BE2C (cell line): ENCODE measurements at regions not wholly inside any gene's neighbourhood (a gene's known extent, or its start where the extent isn't known, plus 50 kb on each side); places are given as distances from the start of the nearest gene placed in this dataset.

Experiments used
- DNase-seq: peaks from one replicate; pipeline ENCODE4 v3.0.0-alpha.2; 2020
- H3K27me3 ChIP-seq: fragments of 250-450 bp; sonication (Bioruptor Pico); 2 replicates; pipeline ENCODE4 v1.5.1; 2020; ENCODE audit warnings: mild to moderate bottlenecking
- H3K36me3 ChIP-seq: fragments of 250-450 bp; sonication (Bioruptor Pico); 2 replicates; pipeline ENCODE4 v1.5.1; 2020; ENCODE audit warnings: mild to moderate bottlenecking
- H3K4me1 ChIP-seq: fragments of 250-450 bp; sonication (Bioruptor Pico); 2 replicates; pipeline ENCODE4 v1.5.1; 2020
- H3K4me3 ChIP-seq: 2 replicates; pipeline ENCODE4 v1.5.1; 2011; ENCODE audit warnings: low read depth, low read length
- H3K9me3 ChIP-seq: fragments of 250-450 bp; sonication (Bioruptor Pico); 2 replicates; pipeline ENCODE4 v1.5.1; 2020
- CTCF ChIP-seq: IDR thresholded peaks from 2 replicates; pipeline ENCODE4 v1.5.1; 2012; ENCODE audit warnings: mild to moderate bottlenecking, low read depth, low read length

GRCh38 chr13:31914843-31915242 lies 116.7 kb upstream of the FRY start:
- Histone ChIP-seq H3K4me1 (peaks cover 20% of the 10 kb centered on the region), H3K27me3 (no peaks in the 10 kb centered on the region), H3K36me3 (no peaks in the 10 kb centered on the region), H3K4me3 (no peak overlapping the region), H3K9me3 (no peaks in the 10 kb centered on the region)
- no peak for DNase-seq
- TF ChIP-seq CTCF, result no peak

- no peak for TF ChIP-seq CTCF
- Histone ChIP-seq H3K27me3 (no peaks in the 10 kb centered on the region), H3K4me3 (no peak overlapping the region), H3K4me1 (0 out of 2 replicates have a peak, but pooled peaks cover 2% of the 10 kb centered on the region), H3K36me3 (no peaks in the 10 kb centered on the region), H3K9me3 (no peaks in the 10 kb centered on the region)
- no peak for DNase-seq
Observed at GRCh38 chr13:31918707-31919106, 112.9 kb upstream of the FRY start.

GRCh38 chr13:31919241-31919640 lies 112.3 kb upstream of the FRY start:
- DNase-seq, result no peak
- H3K4me1 ChIP-seq, result 0 out of 2 replicates have a peak, but pooled peaks cover 2% of the 10 kb centered on the region
- TF ChIP-seq CTCF, result no peak
- H3K9me3 ChIP-seq, result no peaks in the 10 kb centered on the region
- no peaks in the 10 kb centered on the region for H3K27me3 ChIP-seq
- no peak overlapping the region for H3K4me3 ChIP-seq
- H3K36me3 ChIP-seq, result no peaks in the 10 kb centered on the region

- H3K36me3 ChIP-seq, result no peaks in the 10 kb centered on the region
- no peaks in the 10 kb centered on the region for H3K27me3 ChIP-seq
- DNase-seq, result no peak
- no peak for TF ChIP-seq CTCF
- peaks cover 7% of the 10 kb centered on the region for H3K4me1 ChIP-seq
- H3K9me3 ChIP-seq, result no peaks in the 10 kb centered on the region
- H3K4me3 ChIP-seq, result no peak overlapping the region
Observed at GRCh38 chr13:31919971-31920726, 111.4 kb upstream of the FRY start.

- no peak for DNase-seq
- H3K9me3 ChIP-seq, result no peaks in the 10 kb centered on the region
Observed at GRCh38 chr13:31920727-31921100, 110.9 kb upstream of the FRY start.

More at GRCh38 chr13:31920727-31921100, 110.9 kb upstream of the FRY start:
- H3K4me3 ChIP-seq, result no peak overlapping the region
- H3K36me3 ChIP-seq, result no peaks in the 10 kb centered on the region
- no peak for TF ChIP-seq CTCF
- no peaks in the 10 kb centered on the region for H3K27me3 ChIP-seq
- peaks cover 8% of the 10 kb centered on the region for H3K4me1 ChIP-seq
